Fibroblast of the aortic adventitia (primary cell): ENCODE measurements at regions not wholly inside any gene's neighbourhood (a gene's known extent, or its start where the extent isn't known, plus 50 kb on each side); places are given as distances from the start of the nearest gene placed in this dataset.

Experiments
- DNase-seq: peaks from one replicate; pipeline ENCODE4 v3.0.0-alpha.2; 2010; ENCODE audit warnings: low read depth
- H3K4me3 ChIP-seq: 2 replicates; pipeline ENCODE4 v1.5.1; 2011; ENCODE audit warnings: low read depth, mild to moderate bottlenecking, control low read depth, low read length, moderate library complexity
- TF ChIP-seq, protein P1 (sequence below): IDR thresholded peaks from 2 replicates; pipeline ENCODE4 v1.5.1; 2011; ENCODE audit warnings: mild to moderate bottlenecking, low read length, control low read depth, inconsistent platforms; ENCODE audit not compliant: insufficient read depth

DNA sequence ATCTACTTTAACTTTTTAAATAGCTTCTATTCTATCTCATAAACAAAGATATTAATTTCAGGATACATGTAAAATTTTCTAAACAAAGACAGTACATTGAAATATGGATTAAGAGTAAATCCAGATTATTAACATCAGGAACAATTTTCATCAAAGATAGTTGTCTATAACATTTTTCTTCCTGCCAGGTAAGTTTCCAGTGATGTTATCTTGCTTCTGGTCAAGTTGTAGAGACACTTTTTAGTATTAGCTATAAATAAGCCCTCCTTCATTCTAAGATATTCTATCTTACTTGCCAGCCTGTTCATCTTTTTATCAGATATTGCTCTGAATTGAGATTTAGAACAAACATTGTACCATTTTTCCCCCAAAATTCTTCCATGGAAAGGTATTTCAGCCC, 94.4 kb upstream of the KCTD3 start:
- H3K4me3 ChIP-seq = no peak overlapping the region
- DNase-seq = no peak
- TF ChIP-seq, protein P1, sequence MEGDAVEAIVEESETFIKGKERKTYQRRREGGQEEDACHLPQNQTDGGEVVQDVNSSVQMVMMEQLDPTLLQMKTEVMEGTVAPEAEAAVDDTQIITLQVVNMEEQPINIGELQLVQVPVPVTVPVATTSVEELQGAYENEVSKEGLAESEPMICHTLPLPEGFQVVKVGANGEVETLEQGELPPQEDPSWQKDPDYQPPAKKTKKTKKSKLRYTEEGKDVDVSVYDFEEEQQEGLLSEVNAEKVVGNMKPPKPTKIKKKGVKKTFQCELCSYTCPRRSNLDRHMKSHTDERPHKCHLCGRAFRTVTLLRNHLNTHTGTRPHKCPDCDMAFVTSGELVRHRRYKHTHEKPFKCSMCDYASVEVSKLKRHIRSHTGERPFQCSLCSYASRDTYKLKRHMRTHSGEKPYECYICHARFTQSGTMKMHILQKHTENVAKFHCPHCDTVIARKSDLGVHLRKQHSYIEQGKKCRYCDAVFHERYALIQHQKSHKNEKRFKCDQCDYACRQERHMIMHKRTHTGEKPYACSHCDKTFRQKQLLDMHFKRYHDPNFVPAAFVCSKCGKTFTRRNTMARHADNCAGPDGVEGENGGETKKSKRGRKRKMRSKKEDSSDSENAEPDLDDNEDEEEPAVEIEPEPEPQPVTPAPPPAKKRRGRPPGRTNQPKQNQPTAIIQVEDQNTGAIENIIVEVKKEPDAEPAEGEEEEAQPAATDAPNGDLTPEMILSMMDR = no peak

DNA sequence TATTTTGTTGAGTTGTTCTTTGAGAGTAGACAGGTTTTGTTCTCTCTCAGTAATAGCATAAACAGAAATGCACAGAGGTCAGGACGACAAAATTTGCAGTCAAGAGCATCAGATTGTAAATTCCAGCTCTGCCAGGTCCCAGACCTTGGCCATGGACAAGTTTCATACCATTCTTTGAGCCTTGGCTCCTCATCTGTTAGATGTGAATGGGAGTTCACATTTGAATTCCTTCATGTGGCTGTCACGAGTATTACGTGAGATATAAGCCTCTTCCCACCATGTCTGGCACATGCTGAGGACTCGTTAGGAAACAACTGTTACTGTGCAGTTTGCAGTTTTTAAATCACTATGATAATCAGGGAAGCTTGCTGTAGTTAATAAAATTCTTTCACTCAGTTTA, 93.2 kb upstream of the KCTD3 start:
- no peak overlapping the region for H3K4me3 ChIP-seq
- DNase-seq = peak; percentile 33
- TF ChIP-seq, protein P1 = no peak

DNA sequence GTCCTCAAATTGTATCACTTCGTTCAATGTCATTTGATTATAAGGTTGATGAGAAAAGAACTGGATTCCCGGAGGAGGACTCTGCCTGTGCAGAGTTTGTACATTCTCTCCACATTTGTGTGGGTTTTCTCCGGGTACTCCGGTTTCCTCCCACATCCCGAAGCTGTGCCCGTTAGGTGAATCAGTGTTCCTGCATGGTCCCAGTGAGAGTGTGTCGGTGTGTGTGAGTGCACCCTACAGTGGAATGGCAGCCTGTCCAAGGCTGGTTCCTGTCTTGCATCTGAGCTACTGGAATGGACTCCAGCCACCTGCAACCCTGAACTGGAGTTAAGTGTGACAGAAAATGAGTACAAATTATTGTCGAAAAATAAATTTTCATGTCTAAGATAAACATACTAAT, 92.2 kb upstream of the KCTD3 start:
- no peak overlapping the region for H3K4me3 ChIP-seq
- TF ChIP-seq, protein P1 = no peak
- DNase-seq = no peak

DNA sequence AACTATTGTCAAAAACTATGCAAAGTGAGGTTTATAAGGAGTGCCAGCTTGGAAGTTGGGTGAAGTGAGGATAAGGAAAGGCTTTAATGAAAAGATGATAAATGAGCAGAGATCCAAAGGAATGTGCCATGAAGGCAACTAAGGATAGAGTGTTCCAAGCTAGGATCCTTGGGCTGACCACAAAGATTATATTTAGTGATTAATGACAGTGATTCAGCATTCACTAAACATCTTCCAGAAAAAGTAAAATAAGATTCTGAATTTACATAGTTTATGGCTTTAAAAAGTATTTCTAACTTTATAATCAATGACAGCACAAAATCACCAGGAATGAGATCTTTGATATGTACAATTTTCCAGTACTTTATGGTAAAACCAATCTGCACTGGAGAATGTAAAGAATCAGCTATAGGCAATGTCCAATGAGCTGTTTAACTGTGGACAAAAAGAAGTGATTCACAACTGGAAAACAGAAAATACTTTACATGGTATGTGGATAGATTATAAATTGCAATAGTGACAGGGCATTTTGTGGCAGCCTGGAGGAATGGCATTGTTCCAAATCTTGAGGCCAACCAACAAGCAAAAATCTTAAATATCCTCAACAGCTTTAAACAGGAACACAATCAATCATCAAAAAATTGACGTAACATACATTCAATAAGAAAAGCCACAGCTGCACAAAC, 91.2 kb upstream of the KCTD3 start:
- TF ChIP-seq, protein P1 = no peak
- peak; percentile 90 for DNase-seq
- no peak overlapping the region for H3K4me3 ChIP-seq

DNA sequence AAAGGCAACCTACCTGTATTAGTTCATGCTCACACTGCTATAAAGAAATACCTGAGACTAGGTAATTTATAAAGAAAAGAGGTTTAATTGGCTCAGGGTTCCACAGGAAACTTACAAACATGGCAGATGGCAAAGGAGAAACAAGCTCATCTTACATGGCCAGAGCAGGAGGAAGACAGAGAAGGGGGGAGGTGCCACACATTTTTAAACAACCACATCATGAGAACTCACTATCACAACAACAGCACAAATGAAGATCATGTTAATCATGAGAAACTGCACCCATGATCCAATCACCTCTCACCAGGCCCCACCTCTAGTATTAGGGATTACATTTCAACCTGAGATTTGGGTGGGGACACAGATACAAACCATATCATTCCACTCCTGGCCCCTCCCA, 90.6 kb upstream of the KCTD3 start:
- H3K4me3 ChIP-seq = no peak overlapping the region
- no peak for DNase-seq
- TF ChIP-seq, protein P1 = no peak

DNA sequence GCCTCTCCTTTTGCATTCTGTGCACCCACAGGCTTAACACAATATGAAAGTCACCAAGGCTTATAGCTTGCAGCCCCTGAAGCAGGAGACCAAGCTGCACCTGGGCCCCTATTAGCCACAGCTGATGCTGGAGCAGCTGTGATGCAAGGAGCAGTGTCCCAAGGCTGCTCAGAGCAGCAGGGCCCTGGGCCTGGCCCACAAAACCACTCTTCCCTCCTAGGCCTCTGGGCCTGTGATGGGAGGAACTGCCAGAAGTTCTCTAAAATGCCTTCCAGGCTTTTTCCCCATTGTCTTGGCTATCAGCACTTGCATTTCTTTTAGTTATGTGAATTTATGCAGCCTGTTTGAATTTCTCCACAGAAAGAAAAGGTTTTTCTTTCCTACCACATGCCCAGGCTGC, 89.5 kb upstream of the KCTD3 start:
- no peak overlapping the region for H3K4me3 ChIP-seq
- peak; percentile 16 for DNase-seq
- TF ChIP-seq, protein P1 = no peak

DNA sequence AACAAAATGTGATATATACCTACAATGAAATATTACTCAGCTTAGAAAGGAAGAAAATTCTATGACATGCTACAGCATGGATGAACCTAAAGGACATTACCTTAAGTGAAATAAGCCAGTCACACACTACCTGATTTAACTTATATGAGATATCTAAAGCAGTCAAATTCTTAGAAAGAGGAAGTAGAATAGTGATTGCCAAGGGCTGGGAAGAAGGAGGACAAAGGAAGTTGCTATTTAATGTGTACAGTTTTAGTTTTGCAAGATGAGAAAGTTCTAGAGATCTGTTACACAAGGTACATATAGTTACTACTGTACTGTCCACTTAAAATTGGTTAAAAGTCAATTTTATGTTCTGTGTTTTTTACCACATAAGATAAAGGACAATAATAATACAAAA, 87.5 kb upstream of the KCTD3 start:
- TF ChIP-seq, protein P1 = no peak
- no peak overlapping the region for H3K4me3 ChIP-seq
- no peak for DNase-seq
